ENCODE measurements at regions not wholly inside any gene's neighbourhood (a gene's known extent, or its start where the extent isn't known, plus 50 kb on each side); places are given as distances from the start of the nearest gene placed in this dataset.

- TF ChIP-seq EP300 (IDR thresholded peaks at IDR 0.05) (no peak), CTCF (IDR thresholded peaks at IDR 0.05) (no peak), POLR2A (IDR thresholded peaks at IDR 0.05) (no peak), POLR2AphosphoS5 (IDR thresholded peaks at IDR 0.05) (no peak)
- no peak for DNase-seq
- Histone ChIP-seq H3K4me1 (no peaks in the 10 kb centered on the region), H3K4me3 (no peak overlapping the region), H3K27ac (no peak overlapping the region), H3K36me3 (no peaks in the 10 kb centered on the region), H3K9me3 (no peaks in the 10 kb centered on the region), H3K27me3 (peaks cover 0 to 4% (median 4%) of the 10 kb centered on the region in 3 donors)
- intact Hi-C loops (cut with DNase I; ENCODE audit: low total_unique reads), result no loop called here
- 79 to 89% (median 81%) methylated on average over 10 of the region's 10 CpGs for WGBS, 5 donors
These were observed 86.7 kb downstream of the CNGA2 start for GRCh38 chrX:151821226-151821625.

GRCh38 chrX:151825007-151825406 lies 87.7 kb upstream of the MAGEA4 start:
- intact Hi-C loops (cut with DNase I; ENCODE audit: low total_unique reads), result no loop called here
- H3K9me3 ChIP-seq, result no peaks in the 10 kb centered on the region
- H3K27me3 ChIP-seq, result no peaks in the 10 kb centered on the region
- no peaks in the 10 kb centered on the region for H3K36me3 ChIP-seq
- H3K4me1 ChIP-seq, result no peaks in the 10 kb centered on the region
- TF ChIP-seq CTCF (IDR thresholded peaks at IDR 0.05), result no peak
- no peak for TF ChIP-seq EP300 (IDR thresholded peaks at IDR 0.05)
- TF ChIP-seq POLR2AphosphoS5 (IDR thresholded peaks at IDR 0.05), result no peak
- no peak for TF ChIP-seq POLR2A (IDR thresholded peaks at IDR 0.05)
- WGBS, 5 donors, result 48 to 68% (median 61%) methylated on average over 3 of the region's 3 CpGs
- no peak overlapping the region for H3K27ac ChIP-seq
- no peak overlapping the region for H3K4me3 ChIP-seq
- no peak for DNase-seq

GRCh38 chrX:151825925-151826485 lies 86.7 kb upstream of the MAGEA4 start:
- intact Hi-C loops (cut with DNase I; ENCODE audit: low total_unique reads), result no loop called here
- no peaks in the 10 kb centered on the region for H3K9me3 ChIP-seq
- peaks cover 0 to 2% (median 0%) of the 10 kb centered on the region in 3 donors for H3K27me3 ChIP-seq
- no peak overlapping the region for H3K4me3 ChIP-seq
- 65 to 85% (median 71%) methylated on average over 4 of the region's 4 CpGs for WGBS, 5 donors
- no peaks in the 10 kb centered on the region for H3K36me3 ChIP-seq
- DNase-seq, result peak in 1 of 2 donors; percentile 44
- no peak overlapping the region for H3K27ac ChIP-seq
- TF ChIP-seq POLR2A (IDR thresholded peaks at IDR 0.05) (no peak), POLR2AphosphoS5 (IDR thresholded peaks at IDR 0.05) (no peak), EP300 (IDR thresholded peaks at IDR 0.05) (no peak), CTCF (IDR thresholded peaks at IDR 0.05) (no peak)
- H3K4me1 ChIP-seq, result no peaks in the 10 kb centered on the region

GRCh38 chrX:151828439-151829080 lies 84.1 kb upstream of the MAGEA4 start:
- no peaks in the 10 kb centered on the region for H3K4me1 ChIP-seq
- no peaks in the 10 kb centered on the region for H3K9me3 ChIP-seq
- peaks cover 0 to 3% (median 0%) of the 10 kb centered on the region in 3 donors for H3K27me3 ChIP-seq
- WGBS, 5 donors, result 73 to 86% (median 82%) methylated on average over 2 of the region's 2 CpGs
- intact Hi-C loops (cut with DNase I; ENCODE audit: low total_unique reads), result no loop called here
- no peak overlapping the region for H3K27ac ChIP-seq
- H3K4me3 ChIP-seq, result no peak overlapping the region
- DNase-seq, result no peak
- TF ChIP-seq POLR2AphosphoS5 (IDR thresholded peaks at IDR 0.05), result no peak
- TF ChIP-seq CTCF (IDR thresholded peaks at IDR 0.05), result no peak
- no peak for TF ChIP-seq POLR2A (IDR thresholded peaks at IDR 0.05)
- TF ChIP-seq EP300 (IDR thresholded peaks at IDR 0.05), result no peak
- H3K36me3 ChIP-seq, result no peaks in the 10 kb centered on the region
